ENCODE measurements at regions not wholly inside any gene's neighbourhood (a gene's known extent, or its start where the extent isn't known, plus 50 kb on each side); places are given as distances from the start of the nearest gene placed in this dataset.

DNA sequence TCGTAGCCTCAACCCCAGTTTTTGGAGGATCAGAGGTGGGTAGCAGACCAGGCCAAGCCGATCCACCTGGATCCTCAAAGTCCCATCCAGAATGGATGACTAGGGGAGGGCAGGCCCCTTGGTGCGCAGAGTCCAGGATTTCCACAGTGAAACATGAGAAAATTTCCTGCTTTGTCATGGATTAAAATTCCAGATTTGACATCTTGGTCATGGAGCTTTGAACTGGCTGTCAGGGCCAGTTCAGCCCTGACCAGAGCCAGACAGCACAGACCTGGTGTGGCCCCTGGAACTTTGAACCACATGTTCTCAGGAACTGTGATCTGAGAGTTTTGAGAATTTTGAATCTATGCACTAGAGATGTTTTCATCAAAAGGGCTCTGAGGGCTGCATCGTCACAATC lies 177.5 kb downstream of the MN1 start:
- no peak overlapping the region for H3K4me3 ChIP-seq (ENCODE audit: low read depth, low read length)
- H3K27me3 ChIP-seq (ENCODE audit: control insufficient read depth, insufficient read depth, low read length) = peaks cover 11% of the 10 kb centered on the region
- DNase-seq (ENCODE audit: low read depth) = no peak

GRCh38 chr22:27624705-27625104 lies 176.9 kb downstream of the MN1 start:
- no peak for DNase-seq (ENCODE audit: low read depth)
- no peaks in the 10 kb centered on the region for H3K36me3 ChIP-seq (ENCODE audit: control insufficient read depth, insufficient read depth, low read length)
- H3K27me3 ChIP-seq (ENCODE audit: control insufficient read depth, insufficient read depth, low read length) = peaks cover 10% of the 10 kb centered on the region
- TF ChIP-seq, protein P1, sequence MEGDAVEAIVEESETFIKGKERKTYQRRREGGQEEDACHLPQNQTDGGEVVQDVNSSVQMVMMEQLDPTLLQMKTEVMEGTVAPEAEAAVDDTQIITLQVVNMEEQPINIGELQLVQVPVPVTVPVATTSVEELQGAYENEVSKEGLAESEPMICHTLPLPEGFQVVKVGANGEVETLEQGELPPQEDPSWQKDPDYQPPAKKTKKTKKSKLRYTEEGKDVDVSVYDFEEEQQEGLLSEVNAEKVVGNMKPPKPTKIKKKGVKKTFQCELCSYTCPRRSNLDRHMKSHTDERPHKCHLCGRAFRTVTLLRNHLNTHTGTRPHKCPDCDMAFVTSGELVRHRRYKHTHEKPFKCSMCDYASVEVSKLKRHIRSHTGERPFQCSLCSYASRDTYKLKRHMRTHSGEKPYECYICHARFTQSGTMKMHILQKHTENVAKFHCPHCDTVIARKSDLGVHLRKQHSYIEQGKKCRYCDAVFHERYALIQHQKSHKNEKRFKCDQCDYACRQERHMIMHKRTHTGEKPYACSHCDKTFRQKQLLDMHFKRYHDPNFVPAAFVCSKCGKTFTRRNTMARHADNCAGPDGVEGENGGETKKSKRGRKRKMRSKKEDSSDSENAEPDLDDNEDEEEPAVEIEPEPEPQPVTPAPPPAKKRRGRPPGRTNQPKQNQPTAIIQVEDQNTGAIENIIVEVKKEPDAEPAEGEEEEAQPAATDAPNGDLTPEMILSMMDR (IDR thresholded peaks at IDR 0.05; ENCODE audit: insufficient read depth, low read length, poor library complexity, severe bottlenecking) = no peak
- H3K4me3 ChIP-seq (ENCODE audit: low read depth, low read length) = no peak overlapping the region

More for the DNA sequence above, 177.5 kb downstream of the MN1 start:
- H3K36me3 ChIP-seq (ENCODE audit: control insufficient read depth, insufficient read depth, low read length) = no peaks in the 10 kb centered on the region
- TF ChIP-seq, protein P1 (IDR thresholded peaks at IDR 0.05; ENCODE audit: insufficient read depth, low read length, poor library complexity, severe bottlenecking) = no peak

GRCh38 chr22:27625769-27626674 lies 175.5 kb downstream of the MN1 start:
- DNase-seq (ENCODE audit: low read depth) = no peak
- H3K4me3 ChIP-seq (ENCODE audit: low read depth, low read length) = no peak overlapping the region
- no peaks in the 10 kb centered on the region for H3K36me3 ChIP-seq (ENCODE audit: control insufficient read depth, insufficient read depth, low read length)
- H3K27me3 ChIP-seq (ENCODE audit: control insufficient read depth, insufficient read depth, low read length) = no peaks in the 10 kb centered on the region
- TF ChIP-seq, protein P1 (IDR thresholded peaks at IDR 0.05; ENCODE audit: insufficient read depth, low read length, poor library complexity, severe bottlenecking) = no peak

DNA sequence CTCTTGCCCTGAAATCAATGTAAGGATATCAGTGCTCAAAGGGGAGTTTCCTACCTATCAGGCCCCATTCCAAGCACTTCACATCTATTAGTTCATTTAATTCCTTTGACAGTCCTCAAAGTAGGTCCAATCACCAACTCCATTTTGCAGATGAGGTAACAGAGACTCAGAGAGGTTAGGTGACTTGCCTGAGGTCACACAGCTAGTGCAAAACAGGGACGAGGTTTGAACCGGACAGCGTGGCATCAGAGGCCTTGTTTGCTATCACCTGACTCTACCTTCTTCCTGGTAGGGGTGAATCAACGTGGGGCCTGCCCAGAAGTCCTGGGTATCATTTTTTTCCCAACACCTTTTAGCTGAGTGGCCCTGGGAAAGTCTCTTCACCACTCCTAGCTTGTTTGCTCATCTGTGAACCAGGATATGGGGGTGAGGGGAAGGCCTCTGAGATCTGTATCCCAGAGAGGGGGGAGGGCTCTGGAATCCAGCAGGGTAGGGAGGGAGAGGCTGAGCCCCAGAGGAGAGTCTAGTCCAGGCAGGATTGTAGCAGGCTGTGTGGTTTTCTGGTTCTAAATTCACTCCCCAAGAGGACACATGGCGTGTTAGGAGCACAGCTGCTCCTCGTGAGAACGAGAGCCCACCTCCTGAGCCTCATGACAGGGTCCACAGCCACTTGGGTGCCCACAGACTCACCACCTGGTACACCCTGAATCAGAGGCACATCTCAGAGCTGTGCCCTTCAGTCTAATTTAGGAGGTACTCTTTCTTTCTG lies 174.7 kb downstream of the MN1 start:
- TF ChIP-seq, protein P1 (IDR thresholded peaks at IDR 0.05; ENCODE audit: insufficient read depth, low read length, poor library complexity, severe bottlenecking) = no peak
- no peak for DNase-seq (ENCODE audit: low read depth)

GRCh38 chr22:27627444-27627833 lies 174.1 kb downstream of the MN1 start:
- Histone ChIP-seq H3K36me3 (ENCODE audit: control insufficient read depth, insufficient read depth, low read length) (no peaks in the 10 kb centered on the region), H3K4me3 (ENCODE audit: low read depth, low read length) (no peak overlapping the region), H3K27me3 (ENCODE audit: control insufficient read depth, insufficient read depth, low read length) (peaks cover under 1% of the 10 kb centered on the region)
- no peak for DNase-seq (ENCODE audit: low read depth)
- TF ChIP-seq, protein P1 (IDR thresholded peaks at IDR 0.05; ENCODE audit: insufficient read depth, low read length, poor library complexity, severe bottlenecking) = no peak

More for the DNA sequence above, 174.7 kb downstream of the MN1 start:
- H3K27me3 ChIP-seq (ENCODE audit: control insufficient read depth, insufficient read depth, low read length) = no peaks in the 10 kb centered on the region
- H3K36me3 ChIP-seq (ENCODE audit: control insufficient read depth, insufficient read depth, low read length) = no peaks in the 10 kb centered on the region
- H3K4me3 ChIP-seq (ENCODE audit: low read depth, low read length) = no peak overlapping the region

Measured in kidney epithelial cell (primary cell).